GM21619 (cell line): ENCODE measurements at regions not wholly inside any gene's neighbourhood (a gene's known extent, or its start where the extent isn't known, plus 50 kb on each side); places are given as distances from the start of the nearest gene placed in this dataset.

Experiments used
- ATAC-seq: cut with Tn5 transposase; IDR thresholded peaks from one replicate; pipeline ENCODE4 v1.9.1; 2021; ENCODE audit not compliant: unreplicated experiment

DNA sequence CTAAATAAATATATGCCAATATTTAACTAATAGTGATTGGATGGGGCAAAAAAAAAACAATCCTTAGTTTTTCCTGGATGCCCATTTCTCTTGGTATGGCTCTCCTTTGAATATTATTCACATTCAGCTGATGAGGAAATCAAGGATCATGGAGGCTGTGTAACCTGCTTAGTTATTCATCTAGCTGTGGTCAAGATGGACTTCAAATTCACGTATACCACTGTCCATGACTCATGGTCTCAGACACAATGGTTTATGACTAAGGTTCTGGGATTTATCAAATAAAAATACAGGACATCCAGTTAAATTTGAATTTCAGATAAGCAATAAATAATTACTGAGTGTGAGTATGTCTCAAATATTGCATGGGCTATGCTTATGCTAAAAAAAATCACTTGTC is 191.5 kb upstream of the CELF2 start:
- ATAC-seq: no peak

GRCh38 chr10:10828623-10829022 is 189.0 kb upstream of the CELF2 start:
- no peak for ATAC-seq

- no peak for ATAC-seq
These were observed 188.1 kb upstream of the CELF2 start for GRCh38 chr10:10829576-10829975.

GRCh38 chr10:10830293-10830986 is 187.2 kb upstream of the CELF2 start:
- ATAC-seq: no peak

DNA sequence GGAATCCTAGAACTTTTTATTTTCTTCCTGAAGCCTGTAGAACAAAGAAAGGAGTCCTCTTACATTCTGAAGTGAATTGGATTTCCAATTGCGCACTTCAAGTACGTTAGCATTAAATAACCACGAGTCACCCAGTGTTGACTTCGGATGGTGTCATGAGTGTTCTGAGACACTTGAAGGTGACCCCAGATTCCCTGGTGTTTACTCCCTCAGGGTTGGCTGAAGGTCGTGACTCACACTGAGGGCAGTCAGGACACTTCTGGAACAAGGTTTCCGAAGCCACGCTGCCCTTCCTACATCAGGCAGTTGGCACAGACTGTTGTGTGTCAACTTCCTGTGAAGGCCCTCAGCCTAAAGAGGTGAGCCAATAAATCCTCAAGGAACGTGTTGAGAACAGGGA is 186.6 kb upstream of the CELF2 start:
- no peak for ATAC-seq

GRCh38 chr10:10833955-10834354 is 183.7 kb upstream of the CELF2 start:
- ATAC-seq: no peak

- ATAC-seq: no peak
These were observed 173.4 kb upstream of the CELF2 start for GRCh38 chr10:10844251-10844650.

- ATAC-seq: no peak
These were observed 172.5 kb upstream of the CELF2 start for GRCh38 chr10:10845185-10845584.

GRCh38 chr10:10845826-10846503 is 171.7 kb upstream of the CELF2 start:
- ATAC-seq: no peak

DNA sequence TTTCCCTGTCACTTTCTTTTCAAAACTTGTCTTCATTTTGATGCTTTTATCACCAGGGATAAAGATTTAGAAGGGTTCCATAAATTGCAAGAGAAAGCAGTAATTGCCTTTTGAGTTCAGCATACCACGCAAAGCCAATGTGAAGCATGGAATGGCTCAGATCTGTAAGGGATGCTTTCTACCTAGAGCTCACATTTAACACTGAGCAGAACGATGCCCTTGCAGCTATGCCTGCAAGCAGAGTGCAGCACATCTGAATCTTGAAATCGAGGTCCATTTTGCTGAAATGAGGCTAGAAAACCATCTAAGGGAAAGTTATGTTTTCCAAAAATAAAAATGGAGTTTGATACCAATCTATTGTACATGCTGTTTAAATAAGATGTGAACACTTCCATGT is 171.2 kb upstream of the CELF2 start:
- ATAC-seq: no peak

DNA sequence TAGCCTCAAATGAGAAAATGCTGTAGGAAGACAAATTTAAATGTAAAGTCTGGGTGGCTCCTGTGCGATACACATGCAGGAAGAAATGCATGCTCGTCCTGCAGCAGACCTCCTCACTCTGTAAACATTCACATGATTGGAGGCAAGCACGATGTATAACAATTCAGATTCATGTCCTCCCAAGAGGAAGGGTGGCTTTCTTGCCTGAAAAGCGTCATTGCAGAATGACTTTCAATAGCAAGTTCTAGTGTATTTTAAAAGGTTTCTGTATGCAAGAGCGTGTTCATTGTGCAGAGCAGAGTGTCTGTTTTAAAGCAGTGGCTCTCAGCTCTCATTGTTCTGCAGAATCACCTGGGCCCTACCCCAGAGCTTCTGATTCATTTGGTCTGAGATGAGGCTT is 170.3 kb upstream of the CELF2 start:
- ATAC-seq: no peak

DNA sequence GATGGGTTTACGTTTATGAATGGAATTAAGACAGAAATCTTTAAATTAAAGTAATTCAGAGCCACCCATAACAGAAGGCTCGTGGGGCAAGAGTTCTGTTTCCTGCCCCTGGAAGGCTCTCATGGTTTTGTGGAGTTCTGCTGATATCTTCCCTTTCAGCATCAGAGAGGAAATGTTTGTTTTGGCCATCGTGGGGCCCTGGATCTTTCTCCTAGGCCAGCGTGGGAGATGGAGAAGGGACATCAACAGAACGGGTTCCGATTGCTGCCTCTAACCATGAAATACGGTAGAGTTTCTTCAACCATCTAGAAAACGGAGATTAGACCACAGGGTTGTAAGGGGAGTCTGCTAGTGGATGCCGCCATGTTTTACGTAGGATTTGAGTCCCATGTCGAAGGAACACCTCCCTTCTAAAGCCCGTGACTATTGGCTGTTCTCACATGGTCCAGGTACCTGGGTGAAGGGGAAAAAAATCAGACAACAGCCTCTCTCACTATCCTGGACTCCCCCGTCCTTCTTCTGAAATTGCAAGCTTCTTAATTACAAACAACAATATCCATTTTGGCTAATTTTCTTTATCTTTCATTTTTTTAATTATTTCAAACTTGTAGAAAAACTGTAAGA is 169.1 kb upstream of the CELF2 start:
- no peak for ATAC-seq

DNA sequence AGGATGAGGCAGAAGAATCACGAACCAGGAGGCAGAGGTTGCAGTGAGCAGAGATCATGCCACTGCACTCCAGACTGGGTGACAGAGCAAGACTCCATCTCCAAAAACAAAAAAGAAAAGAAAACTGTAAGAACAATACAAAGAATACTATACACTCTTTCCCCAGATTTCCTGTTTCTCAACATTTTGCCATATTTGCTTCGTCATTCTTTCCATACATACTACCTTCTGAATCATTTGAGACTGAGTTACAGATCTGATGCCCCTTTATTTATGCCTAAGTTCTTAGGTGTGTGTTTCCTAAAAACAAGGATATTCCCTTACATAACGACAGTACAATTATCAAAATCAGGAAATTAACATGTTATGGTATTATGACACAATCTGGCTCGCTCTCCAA is 168.4 kb upstream of the CELF2 start:
- no peak for ATAC-seq

DNA sequence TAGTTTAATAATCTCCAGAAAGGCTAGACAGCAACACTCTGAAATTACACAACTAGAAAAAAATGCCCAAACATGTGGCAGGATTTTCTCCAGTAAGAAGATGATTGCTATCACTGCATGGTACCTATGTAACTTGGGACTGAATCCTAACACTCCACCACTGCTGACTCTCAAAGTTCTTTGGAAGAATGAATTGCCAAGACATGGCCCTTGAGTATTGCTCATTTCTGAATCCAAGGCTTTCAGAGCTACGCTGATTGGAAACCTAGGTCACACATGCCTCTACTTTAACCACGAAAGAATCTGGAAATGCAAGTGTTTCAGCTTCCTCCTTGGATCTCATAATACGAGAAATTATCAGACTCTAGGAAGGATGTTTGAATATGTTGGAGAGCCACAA is 167.5 kb upstream of the CELF2 start:
- no peak for ATAC-seq

DNA sequence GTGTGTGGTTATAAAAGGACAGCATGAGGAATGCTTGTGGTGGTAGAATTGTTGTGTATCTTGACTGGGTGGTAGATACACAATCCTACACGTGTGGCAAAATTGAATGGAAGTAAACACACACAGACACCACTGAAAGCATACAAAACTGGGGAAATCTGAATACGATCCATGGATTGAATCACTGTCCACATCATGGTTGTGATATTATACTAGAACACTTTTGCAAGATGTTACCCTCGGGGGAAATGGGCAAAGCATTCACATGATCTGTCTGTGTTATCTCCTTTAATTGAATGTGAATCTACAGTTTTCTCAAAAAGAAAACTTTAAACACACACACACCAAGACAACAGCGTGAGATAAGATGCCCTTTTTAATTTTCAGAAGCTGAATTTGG is 165.2 kb upstream of the CELF2 start:
- ATAC-seq: no peak

GRCh38 chr10:10853954-10854353 is 163.7 kb upstream of the CELF2 start:
- no peak for ATAC-seq

GRCh38 chr10:10854725-10855124 is 162.9 kb upstream of the CELF2 start:
- ATAC-seq: no peak

DNA sequence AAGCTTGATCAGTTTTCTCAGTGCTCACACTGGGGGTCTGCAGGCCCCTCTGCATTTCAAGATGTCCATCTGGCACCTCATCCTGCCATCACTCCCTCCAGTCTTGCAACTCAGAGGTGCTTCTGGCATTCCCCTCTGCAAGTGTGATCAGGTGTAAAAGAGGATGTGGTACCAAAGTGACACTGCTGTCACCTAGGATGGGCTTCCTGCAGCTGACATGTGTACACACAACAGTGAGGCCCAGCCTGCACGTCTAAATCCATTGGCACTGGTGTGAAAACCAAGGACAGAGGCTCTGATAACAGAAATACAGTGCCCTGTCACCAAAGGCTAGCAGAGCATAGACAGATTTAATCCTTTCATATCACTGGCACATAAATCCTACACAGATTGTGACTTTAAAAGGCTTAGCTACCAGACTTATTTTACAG is 162.5 kb upstream of the CELF2 start:
- no peak for ATAC-seq

- no peak for ATAC-seq
These were observed 157.2 kb upstream of the CELF2 start for GRCh38 chr10:10860455-10860976.

GRCh38 chr10:10865303-10865702 is 152.4 kb upstream of the CELF2 start:
- ATAC-seq: no peak

GRCh38 chr10:10865913-10866312 is 151.8 kb upstream of the CELF2 start:
- ATAC-seq: no peak

DNA sequence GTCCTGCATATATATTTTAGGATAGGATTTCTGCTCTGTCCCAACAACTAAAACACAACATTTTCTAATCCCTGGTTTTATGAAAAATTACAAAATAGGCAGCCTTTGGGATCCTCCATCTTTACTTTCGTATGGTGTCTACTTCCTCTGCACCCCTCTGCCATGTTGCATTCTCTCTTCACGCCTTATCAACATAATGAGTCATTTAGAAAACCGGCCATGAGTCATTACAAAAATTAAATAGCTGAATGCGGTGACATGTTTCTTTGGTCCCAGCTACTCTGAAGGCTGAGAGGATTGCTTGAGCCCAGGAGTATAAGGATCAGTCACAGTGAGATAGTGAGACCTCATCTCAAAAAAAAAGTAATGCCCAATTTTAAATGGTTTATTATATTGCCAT is 148.1 kb upstream of the CELF2 start:
- ATAC-seq: peak; percentile 79
